Heart right ventricle (tissue), 16 donors: ENCODE measurements at regions not wholly inside any gene's neighbourhood (a gene's known extent, or its start where the extent isn't known, plus 50 kb on each side); places are given as distances from the start of the nearest gene placed in this dataset.

ENCODE experiments used
- ATAC-seq, 8 donors: fragments of 200-7000 bp; cut with Tn5 transposase; one replicate each; pipeline ENCODE4 v1.9.1; 2020; ENCODE audit warnings: mild to moderate bottlenecking in 8 of 8, moderate library complexity in 8 of 8, moderate number of reproducible peaks in 1 of 8
- DNase-seq, 2 donors: peaks; one replicate each; pipeline ENCODE4 v3.0.0-alpha.2; 2020
- H3K27ac ChIP-seq, 10 donors: fragments of 200-600 bp; sonication (generic) in 2 of 10; one replicate each; pipeline versions ENCODE4 v1.5.0 to v1.8.0; 2020 to 2022; ENCODE audit warnings: mild to moderate bottlenecking in 3 of 10
- H3K27me3 ChIP-seq, 7 donors: fragments of 200-600 bp; one replicate each; pipeline ENCODE4 v1.8.0; 2021 to 2022; ENCODE audit warnings: mild to moderate bottlenecking in 2 of 7
- H3K36me3 ChIP-seq, 9 donors: fragments of 200-600 bp; sonication (generic) in 1 of 9; one replicate each; pipeline versions ENCODE4 v1.5.0 to v1.8.0; 2020 to 2022; ENCODE audit warnings: mild to moderate bottlenecking in 2 of 9
- H3K4me1 ChIP-seq, 9 donors: fragments of 200-600 bp; sonication (generic) in 1 of 9; one replicate each; pipeline versions ENCODE4 v1.5.0 to v1.8.0; 2020 to 2022; ENCODE audit warnings: mild to moderate bottlenecking in 4 of 9
- H3K4me3 ChIP-seq, 10 donors: fragments of 200-600 bp; sonication (generic) in 2 of 10; one replicate each; pipeline versions ENCODE4 v1.5.0 to v1.8.0; 2020 to 2022; ENCODE audit warnings: mild to moderate bottlenecking in 7 of 10, moderate library complexity in 2 of 10
- H3K9me3 ChIP-seq, 11 donors: fragments of 200-600 bp in 10 of 11; sonication (generic) in 2 of 11; one replicate each; pipeline versions ENCODE4 v1.5.0 to v1.8.0; 2013 to 2022; ENCODE audit warnings: mild to moderate bottlenecking in 2 of 11, control low read depth in 1 of 11, moderate library complexity in 1 of 11
- WGBS, 2 donors: extraction: QIAGEN DNeasy Blood & Tissue Kit; methylation state at CpG; one replicate each; pipeline ENCODE4 v1.1.7; 2013; ENCODE audit warnings: inconsistent platforms in 1 of 2; 5-methylcytosine and 5-hydroxymethylcytosine counted together
- intact Hi-C, 10 donors: fragments of 100-400 bp; cut with DNase I; formaldehyde crosslinking; loops; one replicate each; pipeline versions ENCODE4 v1.11.1 to v1.14.2; 2022
- TF ChIP-seq, protein P1 (sequence below), 9 donors: fragments of 200-600 bp; sonication (generic) in 2 of 9; IDR thresholded peaks; one replicate each; pipeline versions ENCODE4 v1.5.0 to v1.8.0; 2021 to 2022; ENCODE audit warnings: antibody characterized with exemption in 9 of 9, mild to moderate bottlenecking in 5 of 9, moderate library complexity in 1 of 9
- donor health status: Arrhythmogenic right ventricular cardiomyopathy.
- donor health status: ischemic (EF 13 %, LVEDD 7.1; RV severe dilation, severe dysfunction).
- donor health status: healthy with polysubstance abuse.
- donor health status: DM: no; HTN: yes; CAD: no.
- donor health status: DM: no; HTN: no; CAD: no.
- donor health status: ischemic (EF 25% LVEDD 6.9; RV normal size, moderate dysfunction).
- donor health status: ischemic (EF 25% LVEDD 5.7; RV mildly dilated, moderate dysfunction).
- donor health status: healthy.
- donor health status: DM: yes; HTN: yes; CAD: no.
- donor health status: Ischemic cardiomyopathy.
- donor health status: ischemic (EF 35%, LVEDD 5.7; RV mildly dilated, moderate dysfunction).
- donor health status: nonischemic (EF 11% LVEDD 7.7; RV severe dilation, severe dysfunction).
- donor health status: DM: yes; HTN: yes; CAD: no.
- donor health status: PGD.
- donor health status: ischemic (EF 29% LVEDD 5.4; RV normal size, mild dysfunction).
- donor health status: nonischemic (EF 23%, LVEDD 6.1; RV moderate dilation, normal function).

DNA sequence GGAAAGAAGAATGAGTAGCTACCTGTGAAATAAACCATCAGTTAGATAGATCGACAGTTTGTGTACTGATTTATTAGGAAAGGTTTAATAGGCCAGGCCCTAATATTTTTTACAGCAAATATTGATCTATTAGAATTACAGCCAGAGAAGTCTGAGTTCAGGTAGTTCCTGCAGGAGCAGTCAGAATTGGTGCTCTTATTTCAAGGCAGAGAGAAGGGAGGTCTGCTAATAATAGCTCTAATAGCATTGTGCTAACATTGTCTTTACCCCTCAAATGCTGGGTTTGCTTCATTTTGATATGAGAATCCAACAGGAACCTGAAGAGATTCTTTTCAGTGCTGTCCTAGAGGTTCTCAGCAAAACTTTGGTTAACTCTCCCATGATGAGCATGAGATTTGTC, 343.8 kb upstream of the NAV3 start:
- ATAC-seq, result no peak
- peaks cover 0 to 4% (median 0%) of the 10 kb centered on the region in 9 donors for H3K4me1 ChIP-seq

GRCh38 chr12:77485961-77486854, 344.5 kb upstream of the NAV3 start:
- ATAC-seq (no peak), DNase-seq (no peak)
- H3K9me3 ChIP-seq, result no peaks in the 10 kb centered on the region
- H3K27ac ChIP-seq, result no peak overlapping the region
- intact Hi-C loops, result no loop called here
- WGBS, 2 donors, result 91% methylated on average over 3 of the region's 3 CpGs
- H3K27me3 ChIP-seq, result no peaks in the 10 kb centered on the region
- H3K4me3 ChIP-seq, result no peak overlapping the region
- no peaks in the 10 kb centered on the region for H3K36me3 ChIP-seq
- H3K4me1 ChIP-seq, result peaks cover 0 to 4% (median 0%) of the 10 kb centered on the region in 9 donors
- TF ChIP-seq, protein P1, sequence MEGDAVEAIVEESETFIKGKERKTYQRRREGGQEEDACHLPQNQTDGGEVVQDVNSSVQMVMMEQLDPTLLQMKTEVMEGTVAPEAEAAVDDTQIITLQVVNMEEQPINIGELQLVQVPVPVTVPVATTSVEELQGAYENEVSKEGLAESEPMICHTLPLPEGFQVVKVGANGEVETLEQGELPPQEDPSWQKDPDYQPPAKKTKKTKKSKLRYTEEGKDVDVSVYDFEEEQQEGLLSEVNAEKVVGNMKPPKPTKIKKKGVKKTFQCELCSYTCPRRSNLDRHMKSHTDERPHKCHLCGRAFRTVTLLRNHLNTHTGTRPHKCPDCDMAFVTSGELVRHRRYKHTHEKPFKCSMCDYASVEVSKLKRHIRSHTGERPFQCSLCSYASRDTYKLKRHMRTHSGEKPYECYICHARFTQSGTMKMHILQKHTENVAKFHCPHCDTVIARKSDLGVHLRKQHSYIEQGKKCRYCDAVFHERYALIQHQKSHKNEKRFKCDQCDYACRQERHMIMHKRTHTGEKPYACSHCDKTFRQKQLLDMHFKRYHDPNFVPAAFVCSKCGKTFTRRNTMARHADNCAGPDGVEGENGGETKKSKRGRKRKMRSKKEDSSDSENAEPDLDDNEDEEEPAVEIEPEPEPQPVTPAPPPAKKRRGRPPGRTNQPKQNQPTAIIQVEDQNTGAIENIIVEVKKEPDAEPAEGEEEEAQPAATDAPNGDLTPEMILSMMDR (IDR thresholded peaks at IDR 0.05), result no peak

More for the DNA sequence above, 343.8 kb upstream of the NAV3 start:
- no peaks in the 10 kb centered on the region for H3K9me3 ChIP-seq
- H3K27ac ChIP-seq, result no peak overlapping the region
- no peaks in the 10 kb centered on the region for H3K27me3 ChIP-seq
- no peak overlapping the region for H3K4me3 ChIP-seq
- no peaks in the 10 kb centered on the region for H3K36me3 ChIP-seq
- no peak for DNase-seq
- WGBS, 2 donors, result 82 to 89% methylated on average over 1 of the region's 1 CpG
- intact Hi-C loops, result no loop called here
- TF ChIP-seq, protein P1 (IDR thresholded peaks at IDR 0.05), result no peak

GRCh38 chr12:77481687-77482086, 349.0 kb upstream of the NAV3 start:
- ATAC-seq (no peak), DNase-seq (no peak)
- WGBS, 2 donors, result 89 to 90% methylated on average over 1 of the region's 1 CpG
- no peak overlapping the region for H3K4me3 ChIP-seq
- H3K27ac ChIP-seq, result no peak overlapping the region
- no peaks in the 10 kb centered on the region for H3K4me1 ChIP-seq
- no peaks in the 10 kb centered on the region for H3K27me3 ChIP-seq
- no peaks in the 10 kb centered on the region for H3K9me3 ChIP-seq
- H3K36me3 ChIP-seq, result no peaks in the 10 kb centered on the region
- TF ChIP-seq, protein P1 (IDR thresholded peaks at IDR 0.05), result no peak
- intact Hi-C loops, result no loop called here

GRCh38 chr12:77477907-77478533, 352.7 kb upstream of the NAV3 start:
- no peaks in the 10 kb centered on the region for H3K27me3 ChIP-seq
- no peak overlapping the region for H3K4me3 ChIP-seq
- 98 to 100% methylated on average over 1 of the region's 1 CpG for WGBS, 2 donors
- H3K36me3 ChIP-seq, result no peaks in the 10 kb centered on the region
- H3K9me3 ChIP-seq, result no peaks in the 10 kb centered on the region
- DNase-seq (no peak), ATAC-seq (no peak)
- intact Hi-C loops, result no loop called here
- TF ChIP-seq, protein P1 (IDR thresholded peaks at IDR 0.05), result no peak
- H3K4me1 ChIP-seq, result no peaks in the 10 kb centered on the region
- H3K27ac ChIP-seq, result no peak overlapping the region
